ENCODE measurements at regions not wholly inside any gene's neighbourhood (a gene's known extent, or its start where the extent isn't known, plus 50 kb on each side); places are given as distances from the start of the nearest gene placed in this dataset.

- no peak for DNase-seq (ENCODE audit: low read depth)
- no peak for FAIRE-seq
- TF ChIP-seq, protein P1, sequence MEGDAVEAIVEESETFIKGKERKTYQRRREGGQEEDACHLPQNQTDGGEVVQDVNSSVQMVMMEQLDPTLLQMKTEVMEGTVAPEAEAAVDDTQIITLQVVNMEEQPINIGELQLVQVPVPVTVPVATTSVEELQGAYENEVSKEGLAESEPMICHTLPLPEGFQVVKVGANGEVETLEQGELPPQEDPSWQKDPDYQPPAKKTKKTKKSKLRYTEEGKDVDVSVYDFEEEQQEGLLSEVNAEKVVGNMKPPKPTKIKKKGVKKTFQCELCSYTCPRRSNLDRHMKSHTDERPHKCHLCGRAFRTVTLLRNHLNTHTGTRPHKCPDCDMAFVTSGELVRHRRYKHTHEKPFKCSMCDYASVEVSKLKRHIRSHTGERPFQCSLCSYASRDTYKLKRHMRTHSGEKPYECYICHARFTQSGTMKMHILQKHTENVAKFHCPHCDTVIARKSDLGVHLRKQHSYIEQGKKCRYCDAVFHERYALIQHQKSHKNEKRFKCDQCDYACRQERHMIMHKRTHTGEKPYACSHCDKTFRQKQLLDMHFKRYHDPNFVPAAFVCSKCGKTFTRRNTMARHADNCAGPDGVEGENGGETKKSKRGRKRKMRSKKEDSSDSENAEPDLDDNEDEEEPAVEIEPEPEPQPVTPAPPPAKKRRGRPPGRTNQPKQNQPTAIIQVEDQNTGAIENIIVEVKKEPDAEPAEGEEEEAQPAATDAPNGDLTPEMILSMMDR (IDR thresholded peaks at IDR 0.05; ENCODE audit: insufficient read depth, low read length, severe bottlenecking): no peak
- no peak overlapping the region for H3K4me3 ChIP-seq (ENCODE audit: low read depth, low read length)
- no peaks in the 10 kb centered on the region for H3K36me3 ChIP-seq (ENCODE audit: control insufficient read depth, insufficient read depth, low read length)
- H3K27me3 ChIP-seq (ENCODE audit: control insufficient read depth, insufficient read depth, low read length): no peaks in the 10 kb centered on the region
These were observed 372.5 kb upstream of the B3GAT1 start for GRCh38 chr11:134784568-134784967.

- Histone ChIP-seq H3K27me3 (ENCODE audit: control insufficient read depth, insufficient read depth, low read length) (no peaks in the 10 kb centered on the region), H3K4me3 (ENCODE audit: low read depth, low read length) (no peak overlapping the region), H3K36me3 (ENCODE audit: control insufficient read depth, insufficient read depth, low read length) (no peaks in the 10 kb centered on the region)
- TF ChIP-seq, protein P1 (IDR thresholded peaks at IDR 0.05; ENCODE audit: insufficient read depth, low read length, severe bottlenecking): no peak
- no peak for FAIRE-seq
- DNase-seq (ENCODE audit: low read depth): no peak
These were observed 372.0 kb upstream of the B3GAT1 start for GRCh38 chr11:134784046-134784445.

- TF ChIP-seq, protein P1 (IDR thresholded peaks at IDR 0.05; ENCODE audit: insufficient read depth, low read length, severe bottlenecking): no peak
- Histone ChIP-seq H3K4me3 (ENCODE audit: low read depth, low read length) (no peak overlapping the region), H3K36me3 (ENCODE audit: control insufficient read depth, insufficient read depth, low read length) (no peaks in the 10 kb centered on the region), H3K27me3 (ENCODE audit: control insufficient read depth, insufficient read depth, low read length) (no peaks in the 10 kb centered on the region)
- no peak for FAIRE-seq
- DNase-seq (ENCODE audit: low read depth): no peak
These were observed 371.2 kb upstream of the B3GAT1 start for GRCh38 chr11:134783234-134783633.

- no peaks in the 10 kb centered on the region for H3K36me3 ChIP-seq (ENCODE audit: control insufficient read depth, insufficient read depth, low read length)
- H3K4me3 ChIP-seq (ENCODE audit: low read depth, low read length): no peak overlapping the region
- TF ChIP-seq, protein P1 (IDR thresholded peaks at IDR 0.05; ENCODE audit: insufficient read depth, low read length, severe bottlenecking): no peak
- FAIRE-seq (no peak), DNase-seq (ENCODE audit: low read depth) (no peak)
- H3K27me3 ChIP-seq (ENCODE audit: control insufficient read depth, insufficient read depth, low read length): no peaks in the 10 kb centered on the region
These were observed 369.4 kb upstream of the B3GAT1 start for GRCh38 chr11:134781380-134781866.

DNA sequence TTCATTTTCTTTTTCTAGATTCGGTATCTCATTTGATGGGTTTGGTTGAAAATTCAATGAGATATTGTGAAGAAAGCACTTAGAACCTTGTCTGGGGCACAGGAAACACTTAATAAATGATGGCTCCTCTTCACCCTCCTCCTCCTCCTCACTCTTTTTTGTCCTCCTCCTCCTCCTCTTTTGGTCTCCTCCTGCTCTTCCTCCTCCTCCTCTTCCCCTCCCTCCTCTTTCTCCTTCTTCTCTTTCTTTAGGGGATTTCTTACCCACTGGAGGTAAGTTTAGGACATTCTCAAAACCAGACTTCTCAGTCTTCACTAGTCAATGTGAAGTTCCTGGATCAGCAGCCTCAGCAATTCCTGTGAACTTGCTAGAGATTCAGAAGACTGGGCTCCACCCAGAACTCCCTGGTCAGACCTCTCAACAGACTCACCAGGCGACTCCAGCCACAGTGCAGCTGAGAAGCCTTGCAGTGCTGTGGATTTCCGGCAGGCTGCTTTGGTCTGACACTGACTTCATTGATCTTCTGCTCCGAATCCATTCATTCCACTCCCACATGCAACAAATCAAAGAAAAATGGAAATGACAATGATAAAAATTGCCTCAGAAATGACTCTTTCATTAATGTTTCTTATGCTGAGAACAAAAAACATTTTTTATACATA is 368.6 kb upstream of the B3GAT1 start:
- DNase-seq (ENCODE audit: low read depth) (no peak), FAIRE-seq (no peak)
- Histone ChIP-seq H3K27me3 (ENCODE audit: control insufficient read depth, insufficient read depth, low read length) (no peaks in the 10 kb centered on the region), H3K36me3 (ENCODE audit: control insufficient read depth, insufficient read depth, low read length) (no peaks in the 10 kb centered on the region), H3K4me3 (ENCODE audit: low read depth, low read length) (no peak overlapping the region)
- TF ChIP-seq, protein P1 (IDR thresholded peaks at IDR 0.05; ENCODE audit: insufficient read depth, low read length, severe bottlenecking): no peak

DNA sequence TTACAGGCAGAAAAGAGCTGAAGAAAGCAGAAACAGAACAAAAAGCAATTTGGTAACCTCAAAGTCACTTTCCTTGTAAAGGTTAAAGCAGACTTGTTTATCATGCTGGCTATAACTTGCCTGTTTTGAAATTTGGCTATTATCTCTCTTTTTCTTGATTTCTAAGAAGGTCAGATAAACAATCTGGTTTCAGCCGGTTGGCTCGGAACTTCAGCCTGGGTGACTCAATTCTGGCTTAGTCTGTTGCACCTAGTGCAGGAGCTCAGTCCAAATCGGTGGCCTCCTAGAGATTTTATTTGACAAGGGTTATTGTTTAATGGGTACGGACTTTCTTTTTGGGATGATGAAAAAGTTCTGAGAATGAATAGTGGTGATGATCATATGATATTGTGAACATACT is 367.1 kb upstream of the B3GAT1 start:
- Histone ChIP-seq H3K4me3 (ENCODE audit: low read depth, low read length) (no peak overlapping the region), H3K36me3 (ENCODE audit: control insufficient read depth, insufficient read depth, low read length) (no peaks in the 10 kb centered on the region), H3K27me3 (ENCODE audit: control insufficient read depth, insufficient read depth, low read length) (no peaks in the 10 kb centered on the region)
- TF ChIP-seq, protein P1 (IDR thresholded peaks at IDR 0.05; ENCODE audit: insufficient read depth, low read length, severe bottlenecking): no peak
- FAIRE-seq: no peak
- DNase-seq (ENCODE audit: low read depth): no peak

Measured in bronchial epithelial cell (primary cell).